Upper lobe of left lung (tissue), 6 donors: ENCODE measurements at regions not wholly inside any gene's neighbourhood (a gene's known extent, or its start where the extent isn't known, plus 50 kb on each side); places are given as distances from the start of the nearest gene placed in this dataset.

Source experiments
- ATAC-seq, 2 donors: fragments of 200-7000 bp; cut with Tn5 transposase; one replicate each; pipeline ENCODE4 v1.9.1; 2022; ENCODE audit warnings: mild to moderate bottlenecking in 2 of 2, moderate library complexity in 2 of 2; ENCODE audit not compliant: low FRiP score in 2 of 2
- DNase-seq, 2 donors: peaks; one replicate each; pipeline ENCODE4 v3.0.0-alpha.2; 2019 to 2020
- H3K27ac ChIP-seq, 4 donors: fragments of 200-600 bp; sonication (generic); one replicate each; pipeline ENCODE4 v1.5.1; 2016 to 2019
- H3K27me3 ChIP-seq, 4 donors: fragments of 200-600 bp; sonication (generic); one replicate each; pipeline ENCODE4 v1.5.1; 2017 to 2019
- H3K36me3 ChIP-seq, 4 donors: fragments of 200-600 bp; sonication (generic); one replicate each; pipeline ENCODE4 v1.5.1; 2016 to 2019
- H3K4me1 ChIP-seq, 4 donors: fragments of 200-600 bp; sonication (generic); one replicate each; pipeline ENCODE4 v1.5.1; 2018 to 2019
- H3K4me3 ChIP-seq, 4 donors: fragments of 200-600 bp; sonication (generic); one replicate each; pipeline ENCODE4 v1.5.1; 2017 to 2019; ENCODE audit warnings: mild to moderate bottlenecking in 2 of 4, moderate library complexity in 1 of 4
- H3K9me3 ChIP-seq, 4 donors: fragments of 200-600 bp; sonication (generic); one replicate each; pipeline ENCODE4 v1.5.1; 2018 to 2019
- CTCF ChIP-seq, 6 experiments: fragments of 450-650 bp in 4 of 6; fragments of 200-600 bp in 2 of 6; sonication (generic) in 2 of 6; IDR thresholded peaks; one replicate each; pipeline ENCODE4 v1.5.1; 2016 to 2019; ENCODE audit warnings: antibody characterized with exemption in 6 of 6
- EP300 ChIP-seq, 4 donors: sonication (generic); formaldehyde crosslinking; IDR thresholded peaks; one replicate each; pipeline ENCODE4 v1.5.1; 2017; ENCODE audit warnings: antibody characterized with exemption in 4 of 4, control low read depth in 2 of 4
- POLR2A ChIP-seq, 4 donors: fragments of 450-650 bp; IDR thresholded peaks; one replicate each; pipeline ENCODE4 v1.5.1; 2016 to 2017; ENCODE audit warnings: antibody characterized with exemption in 4 of 4, mild to moderate bottlenecking in 2 of 4
- POLR2AphosphoS5 ChIP-seq, 2 donors: sonication (generic); formaldehyde crosslinking; IDR thresholded peaks; one replicate each; pipeline ENCODE4 v1.5.1; 2017; ENCODE audit warnings: antibody characterized with exemption in 2 of 2
- WGBS, 2 donors: methylation state at CpG; one replicate each; pipeline ENCODE4 v1.1.5; 2017 to 2018; 5-methylcytosine and 5-hydroxymethylcytosine counted together
- donor health status: DM: no; HTN: no; CAD: no; lungs with moderate emphysema.
- donor health status: DM: no; HTN: yes; CAD: no; lungs with severe emphysema.

- ATAC-seq = no peak
These were observed 107.7 kb upstream of the MEIS1 start for GRCh38 chr2:66327066-66327740.

GRCh38 chr2:66324909-66325528 is 109.9 kb upstream of the MEIS1 start:
- Histone ChIP-seq H3K9me3 (no peaks in the 10 kb centered on the region), H3K27me3 (no peaks in the 10 kb centered on the region), H3K4me1 (no peaks in the 10 kb centered on the region), H3K4me3 (no peak overlapping the region), H3K36me3 (no peaks in the 10 kb centered on the region), H3K27ac (no peak overlapping the region)
- TF ChIP-seq CTCF (IDR thresholded peaks at IDR 0.05) (no peak), EP300 (IDR thresholded peaks at IDR 0.05) (no peak), POLR2AphosphoS5 (IDR thresholded peaks at IDR 0.05) (no peak), POLR2A (IDR thresholded peaks at IDR 0.05) (no peak)
- ATAC-seq = no peak
- WGBS, 2 donors = 80 to 85% methylated on average over 4 of the region's 4 CpGs
- DNase-seq = no peak

More at GRCh38 chr2:66327066-66327740, 107.7 kb upstream of the MEIS1 start:
- Histone ChIP-seq H3K27me3 (no peaks in the 10 kb centered on the region), H3K4me3 (no peak overlapping the region), H3K27ac (no peak overlapping the region), H3K4me1 (no peaks in the 10 kb centered on the region), H3K36me3 (no peaks in the 10 kb centered on the region), H3K9me3 (no peaks in the 10 kb centered on the region)
- DNase-seq = no peak
- TF ChIP-seq EP300 (IDR thresholded peaks at IDR 0.05) (no peak), CTCF (IDR thresholded peaks at IDR 0.05) (no peak), POLR2A (IDR thresholded peaks at IDR 0.05) (no peak), POLR2AphosphoS5 (IDR thresholded peaks at IDR 0.05) (no peak)
- WGBS, 2 donors = 85 to 94% methylated on average over 5 of the region's 5 CpGs

GRCh38 chr2:66324356-66324755 is 110.6 kb upstream of the MEIS1 start:
- ATAC-seq (no peak), DNase-seq (no peak)
- no peak overlapping the region for H3K4me3 ChIP-seq
- TF ChIP-seq POLR2A (IDR thresholded peaks at IDR 0.05) (no peak), EP300 (IDR thresholded peaks at IDR 0.05) (no peak), POLR2AphosphoS5 (IDR thresholded peaks at IDR 0.05) (no peak), CTCF (IDR thresholded peaks at IDR 0.05) (no peak)
- no peaks in the 10 kb centered on the region for H3K4me1 ChIP-seq
- no peaks in the 10 kb centered on the region for H3K36me3 ChIP-seq
- H3K27ac ChIP-seq = no peak overlapping the region
- WGBS, 2 donors = 90 to 97% methylated on average over 6 of the region's 6 CpGs
- H3K9me3 ChIP-seq = no peaks in the 10 kb centered on the region
- H3K27me3 ChIP-seq = no peaks in the 10 kb centered on the region

- Histone ChIP-seq H3K27me3 (no peaks in the 10 kb centered on the region), H3K36me3 (no peaks in the 10 kb centered on the region), H3K4me1 (no peaks in the 10 kb centered on the region), H3K4me3 (no peak overlapping the region), H3K27ac (no peak overlapping the region), H3K9me3 (no peaks in the 10 kb centered on the region)
- TF ChIP-seq POLR2AphosphoS5 (IDR thresholded peaks at IDR 0.05) = no peak
- TF ChIP-seq CTCF (IDR thresholded peaks at IDR 0.05) = no peak
- no peak for ATAC-seq
- DNase-seq = no peak
- WGBS, 2 donors = 52 to 53% methylated on average over 8 of the region's 8 CpGs
These were observed 111.5 kb upstream of the MEIS1 start for GRCh38 chr2:66323406-66323805.
